GM21825 (cell line): ENCODE measurements at regions not wholly inside any gene's neighbourhood (a gene's known extent, or its start where the extent isn't known, plus 50 kb on each side); places are given as distances from the start of the nearest gene placed in this dataset.

ENCODE experiments used
- ATAC-seq: cut with Tn5 transposase; IDR thresholded peaks from one replicate; pipeline ENCODE4 v1.9.1; 2021; ENCODE audit warnings: mild to moderate bottlenecking, moderate library complexity; ENCODE audit not compliant: unreplicated experiment

- no peak for ATAC-seq
These were observed 271.2 kb upstream of the MDFIC2 start for GRCh38 chr3:70583682-70584081.

GRCh38 chr3:70582803-70583202 is 270.4 kb upstream of the MDFIC2 start:
- no peak for ATAC-seq

GRCh38 chr3:70580021-70580420 is 267.6 kb upstream of the MDFIC2 start:
- no peak for ATAC-seq

- ATAC-seq: no peak
These were observed 259.3 kb upstream of the MDFIC2 start for GRCh38 chr3:70571696-70572095.

- ATAC-seq: no peak
These were observed 258.1 kb upstream of the MDFIC2 start for GRCh38 chr3:70570584-70570983.

- ATAC-seq: no peak
These were observed 256.2 kb upstream of the MDFIC2 start for GRCh38 chr3:70568626-70569025.

GRCh38 chr3:70565861-70566260 is 253.4 kb upstream of the MDFIC2 start:
- no peak for ATAC-seq

- ATAC-seq: no peak
These were observed 252.1 kb upstream of the MDFIC2 start for GRCh38 chr3:70564552-70564951.

GRCh38 chr3:70561796-70562195 is 249.4 kb upstream of the MDFIC2 start:
- no peak for ATAC-seq

GRCh38 chr3:70558956-70559355 is 246.5 kb upstream of the MDFIC2 start:
- no peak for ATAC-seq

- ATAC-seq: no peak
These were observed 245.5 kb upstream of the MDFIC2 start for GRCh38 chr3:70557976-70558375.

GRCh38 chr3:70556056-70556455 is 243.6 kb upstream of the MDFIC2 start:
- ATAC-seq: no peak

GRCh38 chr3:70554170-70554569 is 241.7 kb upstream of the MDFIC2 start:
- no peak for ATAC-seq

- ATAC-seq: peak; percentile 82
These were observed 238.4 kb upstream of the MDFIC2 start for GRCh38 chr3:70550723-70551319.

- ATAC-seq: no peak
These were observed 234.2 kb upstream of the MDFIC2 start for GRCh38 chr3:70546679-70547078.

- ATAC-seq: no peak
These were observed 231.1 kb upstream of the MDFIC2 start for GRCh38 chr3:70543493-70543892.

- ATAC-seq: no peak
These were observed 227.5 kb upstream of the MDFIC2 start for GRCh38 chr3:70539908-70540307.

GRCh38 chr3:70532806-70533205 is 220.4 kb upstream of the MDFIC2 start:
- ATAC-seq: no peak

GRCh38 chr3:70531838-70532489 is 219.5 kb upstream of the MDFIC2 start:
- no peak for ATAC-seq

- ATAC-seq: no peak
These were observed 218.7 kb upstream of the MDFIC2 start for GRCh38 chr3:70531063-70531657.

GRCh38 chr3:70530626-70531025 is 218.2 kb upstream of the MDFIC2 start:
- ATAC-seq: no peak

GRCh38 chr3:70527026-70527425 is 214.6 kb upstream of the MDFIC2 start:
- ATAC-seq: no peak
